BJ (cell line): ENCODE measurements at regions not wholly inside any gene's neighbourhood (a gene's known extent, or its start where the extent isn't known, plus 50 kb on each side); places are given as distances from the start of the nearest gene placed in this dataset.

Source experiments
- CTCF ChIA-PET: fragments of 350-600 bp; formaldehyde crosslinking; extraction: SDS; loops from one replicate; lab custom pipeline; 2021; ENCODE audit warnings: antibody characterized with exemption, inconsistent platforms; lab: Yijun Ruan, JAX
- POLR2A ChIA-PET: fragments of 300-600 bp; sonication (Branson Sonifier 250); formaldehyde crosslinking; extraction: SDS; loops from one replicate; lab custom pipeline; 2021; ENCODE audit warnings: antibody characterized with exemption; lab: Charles Lee
- DNase-seq: peaks from one replicate; pipeline ENCODE4 v3.0.0-alpha.2; 2011; ENCODE audit warnings: low read depth
- H3K27me3 ChIP-seq: 2 replicates; pipeline ENCODE4 v1.6.0; 2011; ENCODE audit warnings: low read length; ENCODE audit not compliant: control insufficient read depth, insufficient read depth
- H3K36me3 ChIP-seq: 2 replicates; pipeline ENCODE4 v1.5.1; 2011; ENCODE audit warnings: low read length; ENCODE audit not compliant: control insufficient read depth, insufficient read depth
- H3K4me3 ChIP-seq: 2 replicates; pipeline ENCODE4 v1.5.1; 2011; ENCODE audit warnings: low read depth, mild to moderate bottlenecking, control low read depth, low read length
- TF ChIP-seq, protein P1 (sequence below): IDR thresholded peaks from 2 replicates; pipeline ENCODE4 v1.5.1; 2011; ENCODE audit warnings: low read depth, mild to moderate bottlenecking, control low read depth, inconsistent platforms, low read length, moderate library complexity; ENCODE audit not compliant: insufficient read depth

DNA sequence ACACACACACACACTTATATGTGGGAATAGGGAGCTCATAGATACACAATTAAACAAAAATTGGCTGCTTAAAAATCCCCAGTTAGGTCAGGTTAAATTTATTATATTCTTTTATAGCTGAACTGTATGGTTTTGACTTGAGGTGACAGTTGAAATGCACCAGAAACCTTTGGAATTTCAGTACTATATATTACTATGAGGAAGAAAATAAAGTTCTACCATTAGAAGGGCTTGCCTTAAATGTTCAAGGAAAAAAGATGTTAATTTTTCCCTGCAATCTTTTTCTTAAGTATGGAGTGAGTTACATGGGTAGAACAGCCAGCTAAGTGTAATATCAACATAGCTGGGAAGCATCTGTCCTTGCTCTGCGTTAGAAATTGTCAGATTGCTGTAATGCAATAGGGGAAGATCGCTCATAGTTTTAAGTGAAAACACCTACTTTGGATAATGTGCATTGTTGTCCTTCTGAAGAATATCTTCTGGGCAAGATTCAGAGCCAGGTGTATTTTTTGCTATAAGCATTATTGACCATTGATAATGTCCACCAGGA lies 415.8 kb upstream of the MKI67 start:
- no peaks in the 10 kb centered on the region for H3K36me3 ChIP-seq
- ChIA-PET CTCF (no interaction called here), POLR2A (no interaction called here)
- no peaks in the 10 kb centered on the region for H3K27me3 ChIP-seq
- TF ChIP-seq, protein P1, sequence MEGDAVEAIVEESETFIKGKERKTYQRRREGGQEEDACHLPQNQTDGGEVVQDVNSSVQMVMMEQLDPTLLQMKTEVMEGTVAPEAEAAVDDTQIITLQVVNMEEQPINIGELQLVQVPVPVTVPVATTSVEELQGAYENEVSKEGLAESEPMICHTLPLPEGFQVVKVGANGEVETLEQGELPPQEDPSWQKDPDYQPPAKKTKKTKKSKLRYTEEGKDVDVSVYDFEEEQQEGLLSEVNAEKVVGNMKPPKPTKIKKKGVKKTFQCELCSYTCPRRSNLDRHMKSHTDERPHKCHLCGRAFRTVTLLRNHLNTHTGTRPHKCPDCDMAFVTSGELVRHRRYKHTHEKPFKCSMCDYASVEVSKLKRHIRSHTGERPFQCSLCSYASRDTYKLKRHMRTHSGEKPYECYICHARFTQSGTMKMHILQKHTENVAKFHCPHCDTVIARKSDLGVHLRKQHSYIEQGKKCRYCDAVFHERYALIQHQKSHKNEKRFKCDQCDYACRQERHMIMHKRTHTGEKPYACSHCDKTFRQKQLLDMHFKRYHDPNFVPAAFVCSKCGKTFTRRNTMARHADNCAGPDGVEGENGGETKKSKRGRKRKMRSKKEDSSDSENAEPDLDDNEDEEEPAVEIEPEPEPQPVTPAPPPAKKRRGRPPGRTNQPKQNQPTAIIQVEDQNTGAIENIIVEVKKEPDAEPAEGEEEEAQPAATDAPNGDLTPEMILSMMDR = no peak
- H3K4me3 ChIP-seq = no peak overlapping the region
- DNase-seq = no peak

DNA sequence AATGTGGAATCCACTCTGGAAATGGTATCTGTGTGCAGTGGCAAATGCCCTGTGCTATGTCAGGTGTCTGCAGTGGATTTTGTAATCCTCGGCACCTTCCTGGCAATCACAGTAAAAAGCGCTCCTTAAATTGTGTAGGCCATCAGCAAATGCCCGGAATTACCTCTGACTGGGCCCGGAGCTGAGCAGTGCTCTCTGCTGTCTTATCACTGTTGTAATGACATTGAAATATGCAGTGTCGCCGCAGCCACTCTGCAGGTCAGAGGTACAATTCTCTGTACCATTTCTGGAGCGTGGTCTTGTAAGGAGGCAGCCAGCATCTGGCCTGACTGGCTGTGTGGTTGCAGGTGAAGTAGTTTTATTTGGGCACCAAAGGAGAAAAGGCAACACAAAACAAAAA lies 416.4 kb upstream of the MKI67 start:
- ChIA-PET CTCF (no interaction called here), POLR2A (no interaction called here)
- TF ChIP-seq, protein P1 = no peak
- H3K4me3 ChIP-seq = no peak overlapping the region
- DNase-seq = no peak
- H3K27me3 ChIP-seq = no peaks in the 10 kb centered on the region
- no peaks in the 10 kb centered on the region for H3K36me3 ChIP-seq

DNA sequence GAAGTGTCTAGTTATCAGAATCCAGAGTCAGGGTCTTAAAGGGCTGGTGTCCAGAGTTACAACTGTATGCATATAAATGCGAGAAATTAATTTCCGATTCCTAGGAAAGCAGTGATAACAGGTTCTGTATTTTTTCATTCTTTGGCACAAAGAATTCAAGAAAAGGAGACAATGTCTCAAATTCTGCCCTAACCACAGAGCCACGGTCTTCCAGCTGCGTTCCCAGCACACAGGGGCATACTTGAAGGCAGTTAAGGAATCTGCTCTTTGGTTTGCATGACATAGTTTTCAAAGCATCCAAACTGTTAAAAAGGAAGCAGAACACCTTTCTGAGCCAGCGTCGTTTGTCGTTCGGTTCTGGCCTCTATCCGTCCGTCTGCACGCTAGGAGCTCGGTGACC lies 416.9 kb upstream of the MKI67 start:
- TF ChIP-seq, protein P1 = no peak
- DNase-seq = no peak
- Histone ChIP-seq H3K27me3 (no peaks in the 10 kb centered on the region), H3K36me3 (no peaks in the 10 kb centered on the region), H3K4me3 (no peak overlapping the region)
- ChIA-PET POLR2A (no interaction called here), CTCF (no interaction called here)

DNA sequence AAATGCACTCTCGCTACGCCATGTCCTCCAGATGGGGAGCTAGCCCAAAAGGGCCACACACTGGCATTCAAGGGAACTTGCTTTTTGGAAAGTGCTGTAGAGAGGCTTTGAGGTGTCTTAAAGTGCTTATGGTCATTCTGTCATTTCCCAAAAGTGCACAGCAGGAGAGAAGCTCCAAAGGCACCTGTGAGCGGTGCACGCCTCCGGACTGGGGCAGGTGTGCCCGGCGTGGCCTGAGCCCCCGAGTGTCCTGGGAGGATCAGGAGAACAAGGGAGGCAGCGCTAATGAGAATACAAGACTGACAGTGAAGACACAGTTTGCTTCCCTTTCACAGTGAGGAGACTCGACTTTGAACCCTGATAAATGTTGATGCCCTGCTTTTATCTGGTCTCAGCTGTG lies 419.0 kb upstream of the MKI67 start:
- TF ChIP-seq, protein P1 = no peak
- DNase-seq = no peak
- CTCF ChIA-PET = no interaction called here
- Histone ChIP-seq H3K4me3 (no peak overlapping the region), H3K27me3 (no peaks in the 10 kb centered on the region), H3K36me3 (no peaks in the 10 kb centered on the region)
- POLR2A ChIA-PET = no interaction called here

DNA sequence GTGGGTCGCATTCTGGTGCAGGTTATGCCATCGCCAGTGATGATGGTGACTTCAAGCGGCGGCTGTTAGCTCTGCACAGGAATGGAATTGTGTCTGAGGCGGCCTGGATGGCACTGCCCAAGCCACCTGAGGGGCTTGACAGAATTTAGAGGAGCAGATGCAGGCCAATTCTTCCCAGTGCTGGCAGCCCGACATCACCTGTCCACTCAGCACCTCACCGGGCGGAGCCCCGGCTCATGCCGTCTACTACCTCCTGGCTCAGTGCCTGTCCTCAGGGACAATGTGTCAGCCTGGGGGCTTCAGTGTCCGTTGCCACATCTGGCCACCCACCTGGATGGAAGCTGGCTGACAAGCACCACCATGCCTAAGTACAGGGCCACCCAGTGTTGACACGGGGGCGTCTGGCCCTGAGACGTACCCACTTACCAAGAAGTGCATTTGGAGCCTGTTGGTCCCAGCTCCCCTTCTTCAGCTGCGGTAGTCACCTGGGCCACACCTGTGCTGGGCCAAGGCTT lies 420.5 kb upstream of the MKI67 start:
- no peaks in the 10 kb centered on the region for H3K27me3 ChIP-seq
- no peaks in the 10 kb centered on the region for H3K36me3 ChIP-seq
- no peak for DNase-seq
- ChIA-PET CTCF (no interaction called here), POLR2A (no interaction called here)
- TF ChIP-seq, protein P1 = no peak
- H3K4me3 ChIP-seq = no peak overlapping the region
